Activated CD4-positive, alpha-beta T cell treated with anti-CD3 and anti-CD28 coated beads, Interleukin-2, amount 50 U/mL, for 24 hours (primary cell): ENCODE measurements at regions not wholly inside any gene's neighbourhood (a gene's known extent, or its start where the extent isn't known, plus 50 kb on each side); places are given as distances from the start of the nearest gene placed in this dataset.
"Not testable (repeated sequence)": the region's sequence is repeated elsewhere in the genome, so short reads cannot be mapped to it uniquely, and the experiment has no call there.

Source experiments
- DNase-seq, 2 donors: peaks; one replicate each; pipeline ENCODE4 v3.0.0-alpha.2; 2020; ENCODE audit warnings: low read depth in 1 of 2, low spot score in 1 of 2

- DNase-seq, result no peak
Observed at GRCh38 chr5:118211606-118212005, 776.7 kb downstream of the DTWD2 start.

GRCh38 chr5:118208031-118208453, 780.3 kb downstream of the DTWD2 start:
- no peak for DNase-seq

- DNase-seq, result no peak
Observed at GRCh38 chr5:118199801-118200200, 788.5 kb downstream of the DTWD2 start.

- DNase-seq, result no peak
Observed at GRCh38 chr5:118196229-118196628, 792.1 kb downstream of the DTWD2 start.

GRCh38 chr5:118195211-118195610, 793.1 kb downstream of the DTWD2 start:
- DNase-seq, result no peak

GRCh38 chr5:118193194-118193905, 795.0 kb downstream of the DTWD2 start:
- no peak for DNase-seq

GRCh38 chr5:118185018-118185417, 803.3 kb downstream of the DTWD2 start:
- DNase-seq, result no peak

- no peak for DNase-seq
Observed at GRCh38 chr5:118176146-118176545, 812.2 kb downstream of the DTWD2 start.

- DNase-seq, result no peak
Observed at GRCh38 chr5:118174671-118175070, 813.7 kb downstream of the DTWD2 start.

GRCh38 chr5:118173340-118173739, 815.0 kb downstream of the DTWD2 start:
- no peak for DNase-seq

- no peak for DNase-seq
Observed at GRCh38 chr5:118165619-118166018, 822.7 kb downstream of the DTWD2 start.

- no peak for DNase-seq
Observed at GRCh38 chr5:118156181-118156580, 832.2 kb downstream of the DTWD2 start.

- DNase-seq, result no peak
Observed at GRCh38 chr5:118146824-118147223, 841.5 kb downstream of the DTWD2 start.

GRCh38 chr5:118144540-118144939, 843.8 kb downstream of the DTWD2 start:
- DNase-seq, result no peak

GRCh38 chr5:118139361-118139760, 849.0 kb downstream of the DTWD2 start:
- DNase-seq, result no peak

- no peak for DNase-seq
Observed at GRCh38 chr5:118126159-118126558, 862.2 kb downstream of the DTWD2 start.

GRCh38 chr5:118125687-118126086, 862.7 kb downstream of the DTWD2 start:
- DNase-seq, result no peak

GRCh38 chr5:118121258-118121657, 867.1 kb downstream of the DTWD2 start:
- no peak for DNase-seq

- DNase-seq, result no peak
Observed at GRCh38 chr5:118115791-118116190, 872.6 kb downstream of the DTWD2 start.

GRCh38 chr5:118111956-118112355, 876.4 kb downstream of the DTWD2 start:
- no peak for DNase-seq

- not testable (repeated sequence) for DNase-seq
Observed at GRCh38 chr5:118107246-118107645, 881.1 kb downstream of the DTWD2 start.

- no peak for DNase-seq
Observed at GRCh38 chr5:118098716-118099115, 889.6 kb downstream of the DTWD2 start.

GRCh38 chr5:118095115-118095514, 893.2 kb downstream of the DTWD2 start:
- DNase-seq, result no peak
